Endothelial cell of umbilical vein (primary cell): ENCODE measurements at regions not wholly inside any gene's neighbourhood (a gene's known extent, or its start where the extent isn't known, plus 50 kb on each side); places are given as distances from the start of the nearest gene placed in this dataset.

ENCODE experiments used
- BruUV-seq: library from RNA; stranded (reverse); fragments of 400-500 nt; replicated peaks from 2 replicates; lab custom pipeline; 2021; lab: Mats Ljungman, UMichigan
- CTCF ChIA-PET: fragments of 300-600, 350-600 bp; sonication (Branson Sonifier 250); formaldehyde crosslinking; loops from one replicate; lab custom pipeline; 2021; ENCODE audit warnings: antibody characterized with exemption, inconsistent platforms; lab: Charles Lee
- POLR2A ChIA-PET: fragments of 300-600, 350-600 bp; sonication (Branson Sonifier 250); formaldehyde crosslinking; loops from one replicate; lab custom pipeline; 2021; ENCODE audit warnings: antibody characterized with exemption, inconsistent platforms; lab: Charles Lee
- DNase-seq: peaks from one replicate; pipeline ENCODE4 v3.0.0-alpha.2; 2011; ENCODE audit warnings: low read depth, low spot score
- FAIRE-seq: peaks from 2 replicates; lab custom pipeline; 2011; peaks lifted over from hg19 to GRCh38; lab: Jason Lieb, UNC
- H2AFZ ChIP-seq: 2 replicates; pipeline ENCODE4 v1.6.0; 2012; ENCODE audit warnings: low read depth, low read length, control low read depth, inconsistent platforms
- H3K27ac ChIP-seq: 2 replicates; pipeline ENCODE4 v1.5.1; 2011; ENCODE audit warnings: low read depth, mild to moderate bottlenecking, control low read depth, low read length, moderate library complexity; ENCODE audit not compliant: insufficient read depth
- H3K27me3 ChIP-seq, 2 experiments: 2 replicates each; pipeline versions ENCODE4 v1.6.0 to v1.6.1; 2011; ENCODE audit warnings: low read length in 2 of 2, mixed read lengths in 1 of 2; ENCODE audit not compliant: control insufficient read depth in 2 of 2, insufficient read depth in 2 of 2
- H3K36me3 ChIP-seq, 2 experiments: 2 replicates in 1 of 2; 3 replicates in 1 of 2; pipeline ENCODE4 v1.5.1; 2011; ENCODE audit warnings: low read length in 2 of 2, mild to moderate bottlenecking in 1 of 2, moderate library complexity in 1 of 2; ENCODE audit not compliant: control insufficient read depth in 2 of 2, insufficient read depth in 2 of 2; ENCODE audit errors: extremely low read depth in 1 of 2
- H3K4me1 ChIP-seq: 3 replicates; pipeline ENCODE4 v1.5.1; 2011; ENCODE audit warnings: mild to moderate bottlenecking, low read length; ENCODE audit not compliant: control insufficient read depth, insufficient read depth; ENCODE audit errors: extremely low read depth
- H3K4me2 ChIP-seq: 2 replicates; pipeline ENCODE4 v1.6.1; 2011; ENCODE audit warnings: low read length, control low read depth, mixed read lengths; ENCODE audit not compliant: insufficient read depth
- H3K4me3 ChIP-seq, 3 experiments: fragments of 200-600 bp in 1 of 3; sonication (generic), shearing (Covaris generic) in 1 of 3; replicated peaks in 1 of 3; 2 replicates each; pipeline ENCODE4 v1.5.1; 2011 to 2016; ENCODE audit warnings: control low read depth in 3 of 3, low read length in 3 of 3, mild to moderate bottlenecking in 2 of 3, inconsistent platforms in 1 of 3, low read depth in 1 of 3, moderate library complexity in 1 of 3; ENCODE audit not compliant: insufficient read depth in 1 of 3
- H3K79me2 ChIP-seq: 2 replicates; pipeline ENCODE4 v1.6.0; 2012; ENCODE audit warnings: low read length, inconsistent platforms; ENCODE audit not compliant: control insufficient read depth, insufficient read depth
- H3K9ac ChIP-seq: replicated peaks from 2 replicates; pipeline ENCODE3; 2011; ENCODE audit warnings: low read length, control low read depth; ENCODE audit not compliant: insufficient read depth; ENCODE audit errors: extremely low read depth
- H3K9me1 ChIP-seq: replicated peaks from 3 replicates; pipeline ENCODE4 v1.6.0; 2011; ENCODE audit warnings: mild to moderate bottlenecking, low read length; ENCODE audit not compliant: control insufficient read depth, insufficient read depth; ENCODE audit errors: extremely low read depth
- H3K9me3 ChIP-seq: replicated peaks from 2 replicates; pipeline ENCODE4 v1.5.1; 2012; ENCODE audit warnings: low read length, inconsistent platforms; ENCODE audit not compliant: control insufficient read depth, insufficient read depth
- H4K20me1 ChIP-seq: replicated peaks from 2 replicates; pipeline ENCODE3; 2011; ENCODE audit warnings: mild to moderate bottlenecking, low read length; ENCODE audit not compliant: control insufficient read depth, insufficient read depth; ENCODE audit errors: extremely low read depth
- EZH2 ChIP-seq: IDR thresholded peaks from 2 replicates; pipeline ENCODE4 v1.6.1; 2012; ENCODE audit warnings: borderline replicate concordance, low read depth, mild to moderate bottlenecking, moderate library complexity, low read length, inconsistent platforms; ENCODE audit not compliant: severe bottlenecking
- FOS ChIP-seq: IDR thresholded peaks from 2 replicates; pipeline ENCODE4 v1.6.1; 2011; ENCODE audit warnings: mild to moderate bottlenecking, low read length, moderate library complexity, borderline replicate concordance; ENCODE audit not compliant: insufficient read depth
- GATA2 ChIP-seq: IDR thresholded peaks from 2 replicates; pipeline ENCODE4 v1.7.0; 2011; ENCODE audit warnings: low read depth, mild to moderate bottlenecking, moderate library complexity, mixed read lengths, low read length; ENCODE audit not compliant: insufficient read length, insufficient read depth
- JUN ChIP-seq: IDR thresholded peaks from 2 replicates; pipeline ENCODE4 v1.6.1; 2011; ENCODE audit warnings: borderline replicate concordance, low read depth; ENCODE audit not compliant: insufficient read length, insufficient read depth
- MYC ChIP-seq: IDR thresholded peaks from one replicate; pipeline ENCODE4 v1.6.1; 2011; ENCODE audit warnings: mild to moderate bottlenecking, low read depth, low read length
- POLR2A ChIP-seq: IDR thresholded peaks from 2 replicates; pipeline ENCODE4 v1.6.1; 2012; ENCODE audit warnings: low read depth, mild to moderate bottlenecking, control low read depth, low read length
- POLR2AphosphoS5 ChIP-seq: IDR thresholded peaks from 2 replicates; pipeline ENCODE4 v1.6.1; 2012; ENCODE audit warnings: low read depth, mild to moderate bottlenecking, control low read depth, low read length, moderate library complexity; ENCODE audit not compliant: insufficient read depth
- dilution Hi-C: fragments of 300-500 bp; cut with MboI; formaldehyde crosslinking; loops from one replicate; pipeline ENCODE4 v1.15.0; 2019; ENCODE audit warnings: low sequenced_read_pairs; ENCODE audit not compliant: extremely low pct_ligation_motif_present
- intact Hi-C: fragments of 100-400 bp; cut with micrococcal nuclease; formaldehyde crosslinking; loops from one replicate; pipeline ENCODE4 v1.10.0; 2022
- TF ChIP-seq, protein P1 (sequence below), 2 donors: IDR thresholded peaks; 1 replicate in 1 of 2; 2 replicates in 1 of 2; pipeline ENCODE4 v1.5.1; 2011; ENCODE audit warnings: low read length in 2 of 2, mild to moderate bottlenecking in 2 of 2, moderate library complexity in 2 of 2, control low read depth in 1 of 2, inconsistent platforms in 1 of 2, low read depth in 1 of 2; ENCODE audit not compliant: insufficient read depth in 1 of 2; ENCODE audit errors: extremely low read depth in 1 of 2
- TF ChIP-seq, protein P2 (sequence below): IDR thresholded peaks from 2 replicates; pipeline ENCODE4 v1.6.1; 2011; ENCODE audit not compliant: insufficient read depth, insufficient read length

DNA sequence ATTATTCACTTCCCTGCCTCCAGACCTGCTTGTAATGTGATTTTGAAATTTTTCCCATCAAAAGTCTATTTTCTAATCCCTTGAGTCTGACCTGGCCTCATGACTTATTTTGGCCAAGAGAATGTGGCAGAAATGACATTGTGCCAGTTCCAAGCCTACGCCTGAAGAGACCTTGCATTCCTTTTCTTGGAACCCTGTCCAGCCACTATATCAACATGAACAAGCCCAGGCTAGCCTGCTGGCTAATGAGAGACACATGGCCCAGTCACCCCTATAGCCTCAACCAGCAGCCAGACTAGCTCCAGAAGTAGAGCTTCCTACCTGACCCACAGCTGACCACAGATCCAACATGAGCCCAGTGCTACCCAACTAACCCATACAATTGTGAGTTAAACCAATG, 121.1 kb upstream of the ACP3 start:
- dilution Hi-C loops, result no loop called here
- CTCF ChIA-PET, result interaction anchor here (0.9 to 1.1 kb wide), 2 partner anchors 8 to 12 kb away, joined by 3 read pairs; no protein-coding TSS in a partner anchor

More for the DNA sequence above, 121.1 kb upstream of the ACP3 start:
- POLR2A ChIA-PET, result no interaction called here
- FAIRE-seq, result no peak
- Histone ChIP-seq H3K27ac (no peak overlapping the region), H2AFZ (no peak overlapping the region), H3K4me2 (no peak overlapping the region), H3K36me3 (no peaks in the 10 kb centered on the region), H3K9me1 (no peaks in the 10 kb centered on the region), H3K79me2 (no peaks in the 10 kb centered on the region), H4K20me1 (no peaks in the 10 kb centered on the region), H3K4me1 (no peaks in the 10 kb centered on the region), H3K4me3 (no peak overlapping the region), H3K27me3 (no peaks in the 10 kb centered on the region), H3K9ac (no peak overlapping the region), H3K9me3 (no peaks in the 10 kb centered on the region)
- intact Hi-C loops, result no loop called here
- no peak for TF ChIP-seq POLR2A
- TF ChIP-seq GATA2, result no peak
- TF ChIP-seq, protein P1, sequence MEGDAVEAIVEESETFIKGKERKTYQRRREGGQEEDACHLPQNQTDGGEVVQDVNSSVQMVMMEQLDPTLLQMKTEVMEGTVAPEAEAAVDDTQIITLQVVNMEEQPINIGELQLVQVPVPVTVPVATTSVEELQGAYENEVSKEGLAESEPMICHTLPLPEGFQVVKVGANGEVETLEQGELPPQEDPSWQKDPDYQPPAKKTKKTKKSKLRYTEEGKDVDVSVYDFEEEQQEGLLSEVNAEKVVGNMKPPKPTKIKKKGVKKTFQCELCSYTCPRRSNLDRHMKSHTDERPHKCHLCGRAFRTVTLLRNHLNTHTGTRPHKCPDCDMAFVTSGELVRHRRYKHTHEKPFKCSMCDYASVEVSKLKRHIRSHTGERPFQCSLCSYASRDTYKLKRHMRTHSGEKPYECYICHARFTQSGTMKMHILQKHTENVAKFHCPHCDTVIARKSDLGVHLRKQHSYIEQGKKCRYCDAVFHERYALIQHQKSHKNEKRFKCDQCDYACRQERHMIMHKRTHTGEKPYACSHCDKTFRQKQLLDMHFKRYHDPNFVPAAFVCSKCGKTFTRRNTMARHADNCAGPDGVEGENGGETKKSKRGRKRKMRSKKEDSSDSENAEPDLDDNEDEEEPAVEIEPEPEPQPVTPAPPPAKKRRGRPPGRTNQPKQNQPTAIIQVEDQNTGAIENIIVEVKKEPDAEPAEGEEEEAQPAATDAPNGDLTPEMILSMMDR (IDR thresholded peaks at IDR 0.05; ENCODE audit: extremely low read depth in 1 of 2, insufficient read depth in 1 of 2, low read depth in 1 of 2, low read length in 2 of 2), result no peak
- no peak for TF ChIP-seq EZH2
- no peak for TF ChIP-seq MYC
- TF ChIP-seq FOS, result no peak
- TF ChIP-seq POLR2AphosphoS5, result no peak
- TF ChIP-seq JUN, result no peak
- TF ChIP-seq, protein P2, sequence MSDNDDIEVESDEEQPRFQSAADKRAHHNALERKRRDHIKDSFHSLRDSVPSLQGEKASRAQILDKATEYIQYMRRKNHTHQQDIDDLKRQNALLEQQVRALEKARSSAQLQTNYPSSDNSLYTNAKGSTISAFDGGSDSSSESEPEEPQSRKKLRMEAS, result no peak
- DNase-seq, result no peak
- BruUV-seq, result no TSS peak
